Endodermal cell (in vitro differentiated cells): ENCODE measurements at regions not wholly inside any gene's neighbourhood (a gene's known extent, or its start where the extent isn't known, plus 50 kb on each side); places are given as distances from the start of the nearest gene placed in this dataset.

Experiments used
- DNase-seq: peaks from one replicate; pipeline ENCODE4 v3.0.0-alpha.2; 2017
- H3K27ac ChIP-seq: 2 replicates; pipeline ENCODE4 v1.5.1; 2013; ENCODE audit warnings: mild to moderate bottlenecking, low read depth, low read length, moderate library complexity
- H3K27me3 ChIP-seq: 2 replicates; pipeline ENCODE4 v1.6.1; 2013; ENCODE audit warnings: mild to moderate bottlenecking, low read length, moderate library complexity; ENCODE audit not compliant: insufficient read depth, control insufficient read depth, poor library complexity, severe bottlenecking
- H3K36me3 ChIP-seq: 2 replicates; pipeline ENCODE4 v1.7.0; 2013; ENCODE audit warnings: mild to moderate bottlenecking, low read length, moderate library complexity; ENCODE audit not compliant: control insufficient read depth, insufficient read depth
- H3K4me1 ChIP-seq: one replicate; pipeline ENCODE4 v1.7.0; 2013; ENCODE audit warnings: low read length; ENCODE audit not compliant: control insufficient read depth, insufficient read depth
- H3K4me3 ChIP-seq: 2 replicates; pipeline ENCODE4 v1.5.1; 2013; ENCODE audit warnings: mild to moderate bottlenecking, low read length, moderate library complexity
- H3K9ac ChIP-seq: 2 replicates; pipeline ENCODE4 v1.6.1; 2013; ENCODE audit warnings: mild to moderate bottlenecking, low read length, moderate library complexity; ENCODE audit not compliant: poor library complexity, severe bottlenecking; ENCODE audit errors: extremely low read depth
- H3K9me3 ChIP-seq: 2 replicates; pipeline ENCODE4 v1.6.1; 2013; ENCODE audit warnings: mild to moderate bottlenecking, low read length, moderate library complexity; ENCODE audit not compliant: control insufficient read depth
- H3K27ac Mint-ChIP-seq: 2 replicates; pipeline ENCODE4 v1.8.0; 2020; ENCODE audit warnings: mixed read lengths
- H3K27me3 Mint-ChIP-seq: 2 replicates; pipeline ENCODE4 v1.8.0; 2021; ENCODE audit warnings: mild to moderate bottlenecking, mixed read lengths; ENCODE audit not compliant: insufficient read depth
- H3K36me3 Mint-ChIP-seq: 2 replicates; pipeline ENCODE4 v1.8.0; 2020; ENCODE audit warnings: low read depth, mixed read lengths
- H3K4me1 Mint-ChIP-seq: 2 replicates; pipeline ENCODE4 v1.8.0; 2020; ENCODE audit warnings: mixed read lengths
- H3K4me3 Mint-ChIP-seq: 2 replicates; pipeline ENCODE4 v1.8.0; 2020; ENCODE audit warnings: mild to moderate bottlenecking, moderate library complexity, mixed read lengths
- H3K9me3 Mint-ChIP-seq: 2 replicates; pipeline ENCODE4 v1.8.0; 2020; ENCODE audit warnings: mild to moderate bottlenecking, mixed read lengths
- CTCF ChIP-seq: fragments of 200-600 bp; sonication (generic); conservative IDR thresholded peaks from 2 replicates; pipeline ENCODE4 v1.5.0; 2021; ENCODE audit warnings: antibody characterized with exemption, mild to moderate bottlenecking
- WGBS, 2 experiments: methylation state at CpG; one replicate each; pipeline versions ENCODE4 v1.1.5 to v1.1.7; 2013; ENCODE audit warnings: missing lambda C conversion rate in 2 of 2, mixed read lengths in 1 of 2; ENCODE audit not compliant: insufficient coverage in 1 of 2, insufficient read length in 1 of 2; 5-methylcytosine and 5-hydroxymethylcytosine counted together

GRCh38 chr9:90972057-90972456, 170.4 kb downstream of the SYK start:
- Mint-ChIP-seq H3K36me3 (no peaks in the 10 kb centered on the region), H3K4me3 (no peak overlapping the region), H3K27ac (no peak overlapping the region), H3K9me3 (no peaks in the 10 kb centered on the region), H3K4me1 (peaks cover 63% of the 10 kb centered on the region), H3K27me3 (no peaks in the 10 kb centered on the region)
- H3K9ac ChIP-seq = no peak overlapping the region
- H3K27me3 ChIP-seq = no peaks in the 10 kb centered on the region
- H3K36me3 ChIP-seq = no peaks in the 10 kb centered on the region
- no peak for TF ChIP-seq CTCF
- H3K4me3 ChIP-seq = no peak overlapping the region
- WGBS, 2 experiments = 95 to 96% methylated on average over 3 to 6 of the region's 6 CpGs
- H3K27ac ChIP-seq = no peak overlapping the region
- peaks cover 36% of the 10 kb centered on the region for H3K4me1 ChIP-seq
- no peak for DNase-seq
- no peaks in the 10 kb centered on the region for H3K9me3 ChIP-seq

GRCh38 chr9:90974016-90974415, 172.4 kb downstream of the SYK start:
- no peak overlapping the region for H3K9ac ChIP-seq
- Mint-ChIP-seq H3K27ac (no peak overlapping the region), H3K27me3 (no peaks in the 10 kb centered on the region), H3K4me1 (peaks cover 64% of the 10 kb centered on the region), H3K4me3 (no peak overlapping the region), H3K9me3 (no peaks in the 10 kb centered on the region), H3K36me3 (no peaks in the 10 kb centered on the region)
- H3K27ac ChIP-seq = no peak overlapping the region
- H3K9me3 ChIP-seq = no peaks in the 10 kb centered on the region
- no peak overlapping the region for H3K4me3 ChIP-seq
- 94 to 95% methylated on average over 4 to 5 of the region's 5 CpGs for WGBS, 2 experiments
- no peak for DNase-seq
- peaks cover 35% of the 10 kb centered on the region for H3K4me1 ChIP-seq
- no peak for TF ChIP-seq CTCF
- H3K27me3 ChIP-seq = no peaks in the 10 kb centered on the region
- no peaks in the 10 kb centered on the region for H3K36me3 ChIP-seq

GRCh38 chr9:90974643-90975245, 173.1 kb downstream of the SYK start:
- no peak overlapping the region for H3K9ac ChIP-seq
- no peaks in the 10 kb centered on the region for H3K27me3 ChIP-seq
- Mint-ChIP-seq H3K27me3 (no peaks in the 10 kb centered on the region), H3K27ac (no peak overlapping the region), H3K36me3 (no peaks in the 10 kb centered on the region), H3K4me1 (peaks cover 66% of the 10 kb centered on the region), H3K4me3 (no peak overlapping the region), H3K9me3 (no peaks in the 10 kb centered on the region)
- no peak for DNase-seq
- no peak overlapping the region for H3K27ac ChIP-seq
- 74 to 81% methylated on average over 4 to 9 of the region's 9 CpGs for WGBS, 2 experiments
- TF ChIP-seq CTCF = no peak
- no peaks in the 10 kb centered on the region for H3K9me3 ChIP-seq
- no peaks in the 10 kb centered on the region for H3K36me3 ChIP-seq
- H3K4me3 ChIP-seq = no peak overlapping the region
- peaks cover 29% of the 10 kb centered on the region for H3K4me1 ChIP-seq
